Naive B cell (primary cell): ENCODE measurements at regions not wholly inside any gene's neighbourhood (a gene's known extent, or its start where the extent isn't known, plus 50 kb on each side); places are given as distances from the start of the nearest gene placed in this dataset.

Source experiments
- ATAC-seq, 2 donors: fragments of 150-1000 bp; cut with Tn5 transposase; 2 replicates each; pipeline ENCODE4 v1.10.0; 2021; ENCODE audit warnings: low read depth in 2 of 2, mild to moderate bottlenecking in 2 of 2, moderate library complexity in 2 of 2
- DNase-seq: peaks from one replicate; pipeline ENCODE4 v3.0.0; 2022
- H3K27ac Mint-ChIP-seq, 6 donors: one replicate each; pipeline ENCODE4 v1.8.0; 2020 to 2022; ENCODE audit warnings: mild to moderate bottlenecking in 6 of 6, mixed read lengths in 6 of 6, moderate library complexity in 5 of 6, inconsistent platforms in 2 of 6
- H3K27me3 Mint-ChIP-seq, 3 donors: one replicate each; pipeline ENCODE4 v1.8.0; 2021 to 2022; ENCODE audit warnings: mixed read lengths in 3 of 3, mild to moderate bottlenecking in 1 of 3
- H3K36me3 Mint-ChIP-seq, 2 donors: one replicate each; pipeline ENCODE4 v1.8.0; 2020 to 2022; ENCODE audit warnings: mixed read lengths in 2 of 2, inconsistent platforms in 1 of 2, mild to moderate bottlenecking in 1 of 2
- H3K4me1 Mint-ChIP-seq, 3 donors: one replicate each; pipeline ENCODE4 v1.8.0; 2020 to 2022; ENCODE audit warnings: mixed read lengths in 3 of 3, inconsistent platforms in 1 of 3, mild to moderate bottlenecking in 1 of 3, moderate library complexity in 1 of 3
- H3K4me3 Mint-ChIP-seq, 8 donors: one replicate each; pipeline ENCODE4 v1.8.0; 2020 to 2022; ENCODE audit warnings: mild to moderate bottlenecking in 8 of 8, mixed read lengths in 8 of 8, moderate library complexity in 8 of 8, inconsistent platforms in 2 of 8
- H3K9me3 Mint-ChIP-seq, 7 donors: one replicate each; pipeline ENCODE4 v1.8.0; 2020 to 2022; ENCODE audit warnings: mixed read lengths in 7 of 7, mild to moderate bottlenecking in 5 of 7, inconsistent platforms in 2 of 7, moderate library complexity in 1 of 7

- no peak overlapping the region for H3K4me3 Mint-ChIP-seq
- peaks cover 0 to 3% (median 0%) of the 10 kb centered on the region in 3 donors for H3K4me1 Mint-ChIP-seq
- DNase-seq (no peak), ATAC-seq (no peak)
- H3K36me3 Mint-ChIP-seq: peaks cover 0 to 3% of the 10 kb centered on the region in 2 donors
- peaks cover 3 to 14% (median 11%) of the 10 kb centered on the region in 3 donors for H3K27me3 Mint-ChIP-seq
- H3K9me3 Mint-ChIP-seq: peaks cover 0 to 2% (median 0%) of the 10 kb centered on the region in 7 donors
- H3K27ac Mint-ChIP-seq: no peak overlapping the region
Measured at GRCh38 chr18:10207682-10208345, 246.6 kb upstream of the APCDD1 start.

- ATAC-seq: no peak
- Mint-ChIP-seq H3K4me1 (peaks cover 0 to 11% (median 5%) of the 10 kb centered on the region in 3 donors), H3K27ac (no peak overlapping the region), H3K4me3 (no peak overlapping the region), H3K9me3 (peaks cover 0 to 2% (median 0%) of the 10 kb centered on the region in 7 donors), H3K27me3 (peaks cover 3 to 14% (median 11%) of the 10 kb centered on the region in 3 donors), H3K36me3 (peaks cover 0 to 3% of the 10 kb centered on the region in 2 donors)
- DNase-seq: no peak
Measured at GRCh38 chr18:10209302-10209701, 245.1 kb upstream of the APCDD1 start.

- no peak for ATAC-seq
- H3K4me1 Mint-ChIP-seq: peaks cover 0 to 12% (median 5%) of the 10 kb centered on the region in 3 donors
Measured at GRCh38 chr18:10210057-10210633, 244.3 kb upstream of the APCDD1 start.

GRCh38 chr18:10213526-10213925, 240.9 kb upstream of the APCDD1 start:
- peak; percentile 99 to 100 for ATAC-seq
- Mint-ChIP-seq H3K27ac (peak overlapping the region in 4 of 6 donors; percentile 40 to 81 (median 48)), H3K9me3 (peaks cover 0 to 11% (median 9%) of the 10 kb centered on the region in 7 donors), H3K4me3 (peak overlapping the region in 1 of 8 donors; percentile 3), H3K4me1 (peaks cover 7 to 18% (median 8%) of the 10 kb centered on the region in 3 donors), H3K27me3 (no peaks in the 10 kb centered on the region), H3K36me3 (peaks cover 0 to 10% of the 10 kb centered on the region in 2 donors)
- peak; percentile 38 for DNase-seq

More at GRCh38 chr18:10210057-10210633, 244.3 kb upstream of the APCDD1 start:
- DNase-seq: no peak
- peak overlapping the region in 2 of 6 donors; percentile 30 to 46 for H3K27ac Mint-ChIP-seq
- no peak overlapping the region for H3K4me3 Mint-ChIP-seq
- H3K9me3 Mint-ChIP-seq: peaks cover 0 to 2% (median 0%) of the 10 kb centered on the region in 7 donors
- peaks cover 0 to 3% of the 10 kb centered on the region in 2 donors for H3K36me3 Mint-ChIP-seq
- peaks cover 3 to 14% (median 11%) of the 10 kb centered on the region in 3 donors for H3K27me3 Mint-ChIP-seq

GRCh38 chr18:10215446-10215845, 239.0 kb upstream of the APCDD1 start:
- H3K36me3 Mint-ChIP-seq: peaks cover 0 to 10% of the 10 kb centered on the region in 2 donors
- no peak overlapping the region for H3K4me3 Mint-ChIP-seq
- no peaks in the 10 kb centered on the region for H3K27me3 Mint-ChIP-seq
- H3K4me1 Mint-ChIP-seq: peaks cover 7 to 18% (median 8%) of the 10 kb centered on the region in 3 donors
- peak overlapping the region in 4 of 6 donors; percentile 6 to 86 (median 54) for H3K27ac Mint-ChIP-seq
- ATAC-seq: no peak
- peaks cover 4 to 26% (median 13%) of the 10 kb centered on the region in 7 donors for H3K9me3 Mint-ChIP-seq
- DNase-seq: no peak

GRCh38 chr18:10216791-10217190, 237.6 kb upstream of the APCDD1 start:
- Mint-ChIP-seq H3K4me1 (peaks cover 7 to 18% (median 8%) of the 10 kb centered on the region in 3 donors), H3K27me3 (no peaks in the 10 kb centered on the region), H3K27ac (no peak overlapping the region), H3K9me3 (peaks cover 4 to 32% (median 18%) of the 10 kb centered on the region in 7 donors), H3K36me3 (peaks cover 0 to 10% of the 10 kb centered on the region in 2 donors), H3K4me3 (no peak overlapping the region)
- DNase-seq (no peak), ATAC-seq (no peak)

DNA sequence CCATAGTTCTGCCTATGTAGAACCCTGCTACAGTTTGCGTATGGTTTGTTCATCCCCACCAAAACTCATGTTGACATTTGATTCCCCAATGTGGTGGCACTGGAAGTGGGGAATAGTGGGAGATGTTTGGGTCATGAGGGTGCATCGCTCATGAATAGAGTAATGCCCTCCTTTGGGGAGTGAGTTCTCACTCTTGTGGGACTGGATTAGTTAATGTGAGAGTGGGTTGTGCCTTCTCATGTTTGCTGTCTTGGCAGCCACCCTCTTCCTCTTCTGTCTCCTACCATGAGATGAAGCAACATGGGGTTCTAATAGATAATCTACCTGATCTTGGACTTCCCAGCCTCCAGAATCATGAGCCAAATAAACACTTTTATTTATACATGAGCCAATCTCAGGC, 237.2 kb upstream of the APCDD1 start:
- Mint-ChIP-seq H3K36me3 (peaks cover 0 to 10% of the 10 kb centered on the region in 2 donors), H3K4me1 (peaks cover 7 to 18% (median 8%) of the 10 kb centered on the region in 3 donors), H3K27ac (no peak overlapping the region), H3K9me3 (peaks cover 4 to 32% (median 18%) of the 10 kb centered on the region in 7 donors), H3K4me3 (no peak overlapping the region), H3K27me3 (no peaks in the 10 kb centered on the region)
- no peak for ATAC-seq
- no peak for DNase-seq

DNA sequence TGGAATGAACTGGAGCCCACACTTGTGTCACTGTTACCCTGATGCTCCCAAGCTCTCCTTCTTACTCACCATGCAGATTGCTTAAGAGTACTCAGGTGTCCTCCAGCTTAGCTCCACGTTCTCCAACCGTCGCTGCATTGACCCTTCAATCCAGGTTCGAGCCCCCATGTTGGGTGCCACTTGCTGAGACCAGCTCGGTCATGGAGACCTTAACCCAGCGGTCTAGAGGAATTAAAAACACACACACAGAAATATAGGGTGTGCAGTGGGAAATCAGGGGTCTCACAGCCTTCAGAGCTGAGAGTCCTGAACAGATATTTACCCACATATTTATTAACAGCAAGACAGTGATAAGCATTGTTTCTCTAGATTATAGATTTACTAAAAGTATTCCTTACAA, 229.1 kb upstream of the APCDD1 start:
- H3K9me3 Mint-ChIP-seq: peaks cover 3 to 27% (median 15%) of the 10 kb centered on the region in 7 donors
- no peaks in the 10 kb centered on the region for H3K4me1 Mint-ChIP-seq
- H3K27ac Mint-ChIP-seq: no peak overlapping the region
- H3K27me3 Mint-ChIP-seq: no peaks in the 10 kb centered on the region
- H3K36me3 Mint-ChIP-seq: peaks cover 11 to 13% of the 10 kb centered on the region in 2 donors
- DNase-seq (no peak), ATAC-seq (no peak)
- H3K4me3 Mint-ChIP-seq: no peak overlapping the region

DNA sequence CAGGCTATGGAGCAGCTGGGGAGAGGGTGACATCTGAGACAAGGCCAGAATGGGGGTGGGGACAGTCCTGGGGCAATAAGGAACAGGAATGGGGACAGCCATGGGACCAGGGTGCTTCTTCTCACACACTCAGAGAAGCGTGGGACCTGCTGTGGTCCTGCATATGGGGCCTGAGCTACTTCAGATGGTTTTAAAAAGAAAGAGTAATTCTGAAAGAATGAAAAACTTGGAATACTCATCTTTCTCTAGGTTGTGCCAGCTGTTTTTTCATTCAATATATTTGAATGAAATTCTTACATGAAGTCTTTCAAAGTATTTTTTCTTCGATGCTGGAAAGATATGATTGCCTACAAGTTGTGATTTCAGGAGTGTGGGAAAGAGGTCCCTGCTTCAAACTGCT, 227.5 kb upstream of the APCDD1 start:
- Mint-ChIP-seq H3K4me1 (peaks cover 0 to 5% (median 5%) of the 10 kb centered on the region in 3 donors), H3K27me3 (no peaks in the 10 kb centered on the region), H3K27ac (peak overlapping the region in 1 of 6 donors; percentile 13), H3K9me3 (peaks cover 8 to 28% (median 21%) of the 10 kb centered on the region in 7 donors), H3K4me3 (no peak overlapping the region), H3K36me3 (peaks cover 11 to 21% of the 10 kb centered on the region in 2 donors)
- DNase-seq: no peak
- ATAC-seq: no peak

- Mint-ChIP-seq H3K9me3 (peaks cover 8 to 32% (median 19%) of the 10 kb centered on the region in 7 donors), H3K27me3 (no peaks in the 10 kb centered on the region), H3K27ac (no peak overlapping the region), H3K4me3 (no peak overlapping the region), H3K36me3 (peaks cover 11 to 21% of the 10 kb centered on the region in 2 donors), H3K4me1 (peaks cover 0 to 5% (median 5%) of the 10 kb centered on the region in 3 donors)
- DNase-seq: no peak
- no peak for ATAC-seq
Measured at GRCh38 chr18:10228326-10228725, 226.1 kb upstream of the APCDD1 start.

GRCh38 chr18:10229458-10229857, 225.0 kb upstream of the APCDD1 start:
- Mint-ChIP-seq H3K27ac (no peak overlapping the region), H3K36me3 (peaks cover 11 to 20% of the 10 kb centered on the region in 2 donors), H3K9me3 (peaks cover 7 to 31% (median 15%) of the 10 kb centered on the region in 7 donors), H3K4me1 (peaks cover 0 to 5% (median 5%) of the 10 kb centered on the region in 3 donors), H3K4me3 (no peak overlapping the region), H3K27me3 (no peaks in the 10 kb centered on the region)
- ATAC-seq (no peak), DNase-seq (no peak)

DNA sequence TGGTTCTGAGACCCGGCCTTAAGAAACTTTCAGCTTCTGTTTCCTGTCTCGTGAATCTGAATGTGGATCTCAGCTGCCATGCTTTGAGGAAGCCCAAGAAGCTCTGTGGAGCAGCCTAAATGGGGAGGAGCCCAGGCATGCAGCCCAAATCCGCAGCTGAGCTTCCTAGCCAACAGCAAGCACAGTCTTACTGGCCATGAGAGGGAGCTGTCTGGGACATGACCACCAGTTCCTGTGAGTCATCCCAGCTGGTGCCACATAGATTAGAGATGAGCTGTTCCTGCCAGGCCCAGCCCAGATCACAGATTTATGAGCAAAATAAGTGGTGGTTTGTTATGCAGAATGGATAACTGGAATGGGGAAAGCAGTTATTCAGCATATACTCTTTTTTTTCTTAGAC, 224.4 kb upstream of the APCDD1 start:
- H3K36me3 Mint-ChIP-seq: peaks cover 5 to 13% of the 10 kb centered on the region in 2 donors
- DNase-seq: no peak
- no peak for ATAC-seq
- H3K27ac Mint-ChIP-seq: no peak overlapping the region
- peaks cover 5 to 27% (median 12%) of the 10 kb centered on the region in 7 donors for H3K9me3 Mint-ChIP-seq
- H3K4me1 Mint-ChIP-seq: peaks cover 0 to 5% (median 5%) of the 10 kb centered on the region in 3 donors
- no peaks in the 10 kb centered on the region for H3K27me3 Mint-ChIP-seq
- no peak overlapping the region for H3K4me3 Mint-ChIP-seq

GRCh38 chr18:10231220-10231619, 223.2 kb upstream of the APCDD1 start:
- Mint-ChIP-seq H3K4me3 (no peak overlapping the region), H3K27me3 (no peaks in the 10 kb centered on the region), H3K4me1 (peaks cover 0 to 5% (median 5%) of the 10 kb centered on the region in 3 donors), H3K9me3 (peaks cover 3 to 19% (median 6%) of the 10 kb centered on the region in 7 donors), H3K27ac (peak overlapping the region in 1 of 6 donors; percentile 15), H3K36me3 (peaks cover 0 to 8% of the 10 kb centered on the region in 2 donors)
- DNase-seq: no peak
- ATAC-seq: no peak
